ENCODE measurements at regions not wholly inside any gene's neighbourhood (a gene's known extent, or its start where the extent isn't known, plus 50 kb on each side); places are given as distances from the start of the nearest gene placed in this dataset.

GRCh38 chr2:188645986-188646385 lies 328.2 kb upstream of the COL3A1 start:
- Histone ChIP-seq H3K4me3 (ENCODE audit: low read depth in 1 of 3, low read length in 3 of 3) (no peak overlapping the region), H3K9me3 (ENCODE audit: control insufficient read depth in 2 of 2, insufficient read depth in 1 of 2, low read depth in 1 of 2, low read length in 1 of 2) (no peaks in the 10 kb centered on the region), H3K4me1 (ENCODE audit: control insufficient read depth in 3 of 3, insufficient read depth in 2 of 3, low read depth in 1 of 3, low read length in 2 of 3) (no peaks in the 10 kb centered on the region), H3K36me3 (ENCODE audit: control insufficient read depth in 3 of 3, insufficient read depth in 2 of 3, low read depth in 1 of 3, low read length in 3 of 3) (no peaks in the 10 kb centered on the region), H3K27ac (ENCODE audit: low read depth in 1 of 3, low read length in 2 of 3) (no peak overlapping the region), H3K27me3 (ENCODE audit: control insufficient read depth in 3 of 3, insufficient read depth in 3 of 3, low read length in 3 of 3) (no peaks in the 10 kb centered on the region)
- DNase-seq: no peak
- FAIRE-seq: no peak
- WGBS, 3 donors: 43 to 48% (median 43%) methylated on average over 2 of the region's 2 CpGs

GRCh38 chr2:188647430-188648070 lies 326.6 kb upstream of the COL3A1 start:
- WGBS, 3 donors: 80 to 90% (median 85%) methylated on average over 3 of the region's 3 CpGs
- FAIRE-seq (no peak), DNase-seq (no peak)
- H3K27ac ChIP-seq (ENCODE audit: low read depth in 1 of 3, low read length in 2 of 3): no peak overlapping the region
- H3K36me3 ChIP-seq (ENCODE audit: control insufficient read depth in 3 of 3, insufficient read depth in 2 of 3, low read depth in 1 of 3, low read length in 3 of 3): no peaks in the 10 kb centered on the region
- H3K27me3 ChIP-seq (ENCODE audit: control insufficient read depth in 3 of 3, insufficient read depth in 3 of 3, low read length in 3 of 3): no peaks in the 10 kb centered on the region
- no peaks in the 10 kb centered on the region for H3K9me3 ChIP-seq (ENCODE audit: control insufficient read depth in 2 of 2, insufficient read depth in 1 of 2, low read depth in 1 of 2, low read length in 1 of 2)
- no peak overlapping the region for H3K4me3 ChIP-seq (ENCODE audit: low read depth in 1 of 3, low read length in 3 of 3)
- no peaks in the 10 kb centered on the region for H3K4me1 ChIP-seq (ENCODE audit: control insufficient read depth in 3 of 3, insufficient read depth in 2 of 3, low read depth in 1 of 3, low read length in 2 of 3)

- Histone ChIP-seq H3K9me3 (ENCODE audit: control insufficient read depth in 2 of 2, insufficient read depth in 1 of 2, low read depth in 1 of 2, low read length in 1 of 2) (no peaks in the 10 kb centered on the region), H3K27me3 (ENCODE audit: control insufficient read depth in 3 of 3, insufficient read depth in 3 of 3, low read length in 3 of 3) (no peaks in the 10 kb centered on the region), H3K4me1 (ENCODE audit: control insufficient read depth in 3 of 3, insufficient read depth in 2 of 3, low read depth in 1 of 3, low read length in 2 of 3) (no peaks in the 10 kb centered on the region), H3K27ac (ENCODE audit: low read depth in 1 of 3, low read length in 2 of 3) (no peak overlapping the region), H3K4me3 (ENCODE audit: low read depth in 1 of 3, low read length in 3 of 3) (no peak overlapping the region), H3K36me3 (ENCODE audit: control insufficient read depth in 3 of 3, insufficient read depth in 2 of 3, low read depth in 1 of 3, low read length in 3 of 3) (no peaks in the 10 kb centered on the region)
- DNase-seq: no peak
- no peak for FAIRE-seq
- WGBS, 3 donors: 79 to 96% (median 79%) methylated on average over 1 of the region's 1 CpG
Observed at GRCh38 chr2:188659656-188660406, 314.3 kb upstream of the COL3A1 start.

- WGBS, 3 donors: 66 to 77% (median 74%) methylated on average over 2 of the region's 2 CpGs
- Histone ChIP-seq H3K9me3 (ENCODE audit: control insufficient read depth in 2 of 2, insufficient read depth in 1 of 2, low read depth in 1 of 2, low read length in 1 of 2) (no peaks in the 10 kb centered on the region), H3K4me3 (ENCODE audit: low read depth in 1 of 3, low read length in 3 of 3) (no peak overlapping the region), H3K27ac (ENCODE audit: low read depth in 1 of 3, low read length in 2 of 3) (no peak overlapping the region), H3K4me1 (ENCODE audit: control insufficient read depth in 3 of 3, insufficient read depth in 2 of 3, low read depth in 1 of 3, low read length in 2 of 3) (no peaks in the 10 kb centered on the region), H3K36me3 (ENCODE audit: control insufficient read depth in 3 of 3, insufficient read depth in 2 of 3, low read depth in 1 of 3, low read length in 3 of 3) (no peaks in the 10 kb centered on the region), H3K27me3 (ENCODE audit: control insufficient read depth in 3 of 3, insufficient read depth in 3 of 3, low read length in 3 of 3) (no peaks in the 10 kb centered on the region)
- DNase-seq: no peak
- FAIRE-seq: no peak
Observed at GRCh38 chr2:188663301-188663700, 310.9 kb upstream of the COL3A1 start.

- FAIRE-seq: no peak
Observed at GRCh38 chr2:188664416-188664815, 309.8 kb upstream of the COL3A1 start.

GRCh38 chr2:188664951-188665595 lies 309.1 kb upstream of the COL3A1 start:
- FAIRE-seq (no peak), DNase-seq (no peak)
- 69 to 84% (median 74%) methylated on average over 3 of the region's 3 CpGs for WGBS, 3 donors
- no peaks in the 10 kb centered on the region for H3K4me1 ChIP-seq (ENCODE audit: control insufficient read depth in 3 of 3, insufficient read depth in 2 of 3, low read depth in 1 of 3, low read length in 2 of 3)
- no peak overlapping the region for H3K27ac ChIP-seq (ENCODE audit: low read depth in 1 of 3, low read length in 2 of 3)
- no peaks in the 10 kb centered on the region for H3K27me3 ChIP-seq (ENCODE audit: control insufficient read depth in 3 of 3, insufficient read depth in 3 of 3, low read length in 3 of 3)
- H3K36me3 ChIP-seq (ENCODE audit: control insufficient read depth in 3 of 3, insufficient read depth in 2 of 3, low read depth in 1 of 3, low read length in 3 of 3): no peaks in the 10 kb centered on the region
- no peak overlapping the region for H3K4me3 ChIP-seq (ENCODE audit: low read depth in 1 of 3, low read length in 3 of 3)
- no peaks in the 10 kb centered on the region for H3K9me3 ChIP-seq (ENCODE audit: control insufficient read depth in 2 of 2, insufficient read depth in 1 of 2, low read depth in 1 of 2, low read length in 1 of 2)

More at GRCh38 chr2:188664416-188664815, 309.8 kb upstream of the COL3A1 start:
- no peak for DNase-seq
- Histone ChIP-seq H3K36me3 (ENCODE audit: control insufficient read depth in 3 of 3, insufficient read depth in 2 of 3, low read depth in 1 of 3, low read length in 3 of 3) (no peaks in the 10 kb centered on the region), H3K4me1 (ENCODE audit: control insufficient read depth in 3 of 3, insufficient read depth in 2 of 3, low read depth in 1 of 3, low read length in 2 of 3) (no peaks in the 10 kb centered on the region), H3K4me3 (ENCODE audit: low read depth in 1 of 3, low read length in 3 of 3) (no peak overlapping the region), H3K27ac (ENCODE audit: low read depth in 1 of 3, low read length in 2 of 3) (no peak overlapping the region), H3K9me3 (ENCODE audit: control insufficient read depth in 2 of 2, insufficient read depth in 1 of 2, low read depth in 1 of 2, low read length in 1 of 2) (no peaks in the 10 kb centered on the region), H3K27me3 (ENCODE audit: control insufficient read depth in 3 of 3, insufficient read depth in 3 of 3, low read length in 3 of 3) (no peaks in the 10 kb centered on the region)
- WGBS, 3 donors: 66 to 83% (median 78%) methylated on average over 2 of the region's 2 CpGs

GRCh38 chr2:188665727-188666304 lies 308.4 kb upstream of the COL3A1 start:
- DNase-seq (no peak), FAIRE-seq (no peak)
- H3K27me3 ChIP-seq (ENCODE audit: control insufficient read depth in 3 of 3, insufficient read depth in 3 of 3, low read length in 3 of 3): no peaks in the 10 kb centered on the region
- no peaks in the 10 kb centered on the region for H3K9me3 ChIP-seq (ENCODE audit: control insufficient read depth in 2 of 2, insufficient read depth in 1 of 2, low read depth in 1 of 2, low read length in 1 of 2)
- no peak overlapping the region for H3K4me3 ChIP-seq (ENCODE audit: low read depth in 1 of 3, low read length in 3 of 3)
- no peaks in the 10 kb centered on the region for H3K36me3 ChIP-seq (ENCODE audit: control insufficient read depth in 3 of 3, insufficient read depth in 2 of 3, low read depth in 1 of 3, low read length in 3 of 3)
- H3K27ac ChIP-seq (ENCODE audit: low read depth in 1 of 3, low read length in 2 of 3): no peak overlapping the region
- no peaks in the 10 kb centered on the region for H3K4me1 ChIP-seq (ENCODE audit: control insufficient read depth in 3 of 3, insufficient read depth in 2 of 3, low read depth in 1 of 3, low read length in 2 of 3)

- H3K27me3 ChIP-seq (ENCODE audit: control insufficient read depth in 3 of 3, insufficient read depth in 3 of 3, low read length in 3 of 3): no peaks in the 10 kb centered on the region
- no peaks in the 10 kb centered on the region for H3K36me3 ChIP-seq (ENCODE audit: control insufficient read depth in 3 of 3, insufficient read depth in 2 of 3, low read depth in 1 of 3, low read length in 3 of 3)
- H3K4me1 ChIP-seq (ENCODE audit: control insufficient read depth in 3 of 3, insufficient read depth in 2 of 3, low read depth in 1 of 3, low read length in 2 of 3): no peaks in the 10 kb centered on the region
- no peak overlapping the region for H3K4me3 ChIP-seq (ENCODE audit: low read depth in 1 of 3, low read length in 3 of 3)
- DNase-seq (no peak), FAIRE-seq (no peak)
- no peak overlapping the region for H3K27ac ChIP-seq (ENCODE audit: low read depth in 1 of 3, low read length in 2 of 3)
- H3K9me3 ChIP-seq (ENCODE audit: control insufficient read depth in 2 of 2, insufficient read depth in 1 of 2, low read depth in 1 of 2, low read length in 1 of 2): no peaks in the 10 kb centered on the region
Observed at GRCh38 chr2:188666503-188666902, 307.7 kb upstream of the COL3A1 start.

Data from small intestine (tissue), 7 donors.